Stimulated activated CD4-positive, alpha-beta T cell treated with anti-CD3 and anti-CD28 coated beads, Interleukin-4, amount 100 ng/mL, for 4 hours (primary cell): ENCODE measurements at regions not wholly inside any gene's neighbourhood (a gene's known extent, or its start where the extent isn't known, plus 50 kb on each side); places are given as distances from the start of the nearest gene placed in this dataset.

ENCODE experiments used
- DNase-seq, 2 experiments: peaks; one replicate each; pipeline ENCODE4 v3.0.0-alpha.2; 2020

DNA sequence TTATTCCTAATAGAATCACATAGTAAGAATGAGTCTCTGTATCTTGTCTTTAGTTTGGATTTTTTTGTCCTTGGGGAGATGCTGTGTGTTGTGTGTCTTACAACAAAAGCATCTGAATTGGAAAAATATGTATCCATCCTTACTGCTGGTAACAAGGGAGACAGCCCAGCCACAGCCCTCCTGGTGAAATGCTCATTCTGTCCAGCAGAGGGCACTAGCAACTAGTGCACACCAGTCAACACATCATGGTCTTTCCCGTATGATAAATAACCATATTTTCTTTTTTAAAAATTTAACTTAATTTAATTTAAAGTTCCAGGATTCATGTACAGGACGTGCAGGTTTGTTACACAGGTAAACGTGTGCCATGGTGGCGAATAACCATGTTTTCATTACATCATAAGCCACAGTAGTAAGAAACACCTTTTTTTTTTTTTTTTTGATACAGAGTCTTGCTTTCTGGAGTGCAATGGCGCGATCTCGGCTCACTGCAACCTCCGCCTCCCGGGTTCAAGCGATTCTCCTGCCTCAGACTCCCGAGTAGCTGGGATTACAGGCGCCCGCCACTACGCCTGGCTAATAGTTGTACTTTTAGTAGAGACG is 245.1 kb downstream of the PTBP2 start:
- peak; percentile 52 to 63 for DNase-seq

GRCh38 chr1:96967311-96967710 is 245.7 kb downstream of the PTBP2 start:
- no peak for DNase-seq

DNA sequence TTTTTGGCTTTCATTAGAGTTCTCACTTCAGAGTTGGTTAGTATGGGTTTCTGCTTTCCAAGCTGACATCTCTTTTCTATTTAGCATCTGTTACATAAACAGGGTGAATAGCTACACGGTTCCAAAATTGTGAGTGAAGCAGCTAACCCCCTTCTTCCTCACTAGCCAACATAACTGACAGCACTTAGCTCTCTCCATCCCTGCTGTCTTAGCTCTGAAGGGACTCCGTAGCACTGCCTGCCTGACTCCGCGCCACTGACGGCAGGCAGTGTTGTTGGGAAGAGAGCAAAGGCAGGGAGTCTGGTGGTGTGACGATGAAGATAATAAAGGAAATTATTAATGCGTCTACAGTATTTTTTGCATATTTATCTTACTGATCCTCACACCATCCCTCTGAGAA is 247.0 kb downstream of the PTBP2 start:
- no peak for DNase-seq

DNA sequence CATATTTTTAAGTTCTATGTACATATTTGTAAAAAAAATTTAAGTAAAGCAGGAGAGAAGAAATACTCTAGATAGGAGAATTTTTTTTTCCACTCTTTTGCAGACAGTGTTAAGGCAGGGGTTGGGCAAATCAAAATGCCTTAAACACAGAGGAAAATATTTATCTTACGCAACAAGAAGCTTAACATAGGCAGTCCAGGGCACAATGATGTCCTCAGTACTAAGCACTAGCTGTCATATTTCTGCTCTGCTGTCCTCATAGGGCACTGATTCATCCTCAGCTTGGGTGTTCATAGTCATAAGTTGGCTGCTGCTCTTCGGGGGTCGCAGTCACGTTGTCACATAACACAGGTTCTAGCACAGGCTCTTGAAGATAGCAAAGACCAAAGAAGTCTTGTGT is 247.4 kb downstream of the PTBP2 start:
- no peak for DNase-seq

DNA sequence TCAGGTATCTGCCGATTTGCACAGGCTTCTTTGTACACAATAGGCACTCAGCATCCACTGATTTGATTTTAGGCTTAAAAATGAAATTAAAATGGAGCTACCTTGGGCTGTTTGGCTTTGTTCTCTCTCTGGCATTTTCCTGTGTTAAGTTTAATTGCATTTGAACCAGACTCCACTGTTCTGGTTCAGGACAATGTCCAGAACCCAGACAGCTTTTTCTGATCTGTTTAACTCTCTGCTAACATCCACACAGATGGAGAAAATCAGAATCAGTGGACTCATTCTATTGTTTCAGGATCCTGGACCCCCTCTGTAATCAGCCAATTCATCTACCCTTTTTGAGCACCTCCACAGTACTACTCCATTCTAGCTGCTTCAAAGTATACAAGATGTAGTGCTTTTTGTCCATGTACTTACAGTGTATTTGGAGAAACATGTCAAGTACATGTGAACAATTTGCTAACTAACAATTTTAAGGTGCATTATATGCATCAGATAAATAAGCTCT is 248.1 kb downstream of the PTBP2 start:
- DNase-seq = no peak

DNA sequence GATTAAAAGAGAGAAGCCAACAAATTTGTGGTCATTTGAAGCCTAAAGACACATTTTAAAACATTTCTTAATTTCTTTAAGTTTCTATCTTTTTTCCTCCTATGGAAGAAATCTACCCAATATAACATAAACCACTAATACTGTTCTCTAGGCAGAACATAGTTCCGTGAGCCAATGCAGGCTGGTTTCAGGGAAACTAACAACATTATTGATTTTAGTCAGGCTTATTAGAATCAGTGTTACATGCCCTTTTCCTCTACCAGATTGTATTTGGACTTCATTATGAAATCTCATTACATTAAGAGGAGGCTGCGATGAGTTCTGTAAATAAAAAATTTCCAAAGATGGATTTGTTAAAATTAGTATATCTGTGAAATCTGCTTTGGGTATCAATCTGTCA is 249.9 kb downstream of the PTBP2 start:
- DNase-seq = no peak

DNA sequence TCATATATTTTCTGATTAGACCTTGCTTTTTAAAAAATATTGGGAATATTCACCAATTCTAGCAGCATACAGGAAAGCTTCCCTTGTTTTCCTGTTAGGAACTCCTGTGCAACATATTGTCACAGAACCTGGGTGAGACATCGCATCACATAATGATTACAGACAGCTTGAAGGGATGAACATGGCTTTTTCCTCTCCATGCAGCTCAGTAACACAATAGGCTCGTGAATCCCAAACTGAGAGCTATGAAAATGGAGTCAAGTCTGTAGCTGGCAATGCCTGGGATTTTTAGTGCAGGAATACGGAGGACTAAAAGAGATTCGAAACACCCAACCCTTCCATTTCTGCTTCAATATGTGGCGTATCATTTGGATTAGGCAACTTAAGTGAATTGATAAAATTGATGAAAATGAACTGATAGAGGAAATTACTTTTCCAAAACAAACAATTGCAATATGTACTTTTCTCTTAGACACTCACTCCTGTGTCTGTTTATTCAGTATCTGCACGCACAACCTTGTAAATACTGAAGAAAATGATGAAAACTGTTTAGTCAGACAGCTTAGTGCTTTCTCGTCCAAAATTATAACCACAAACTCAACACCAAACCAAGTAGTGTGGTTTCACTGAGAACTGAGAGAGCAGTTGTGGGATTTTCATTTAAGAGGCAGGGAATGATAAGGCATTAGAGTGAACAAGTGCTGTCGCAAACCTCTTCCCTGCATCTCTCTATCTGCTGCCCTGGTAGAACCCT is 250.4 kb downstream of the PTBP2 start:
- no peak for DNase-seq

DNA sequence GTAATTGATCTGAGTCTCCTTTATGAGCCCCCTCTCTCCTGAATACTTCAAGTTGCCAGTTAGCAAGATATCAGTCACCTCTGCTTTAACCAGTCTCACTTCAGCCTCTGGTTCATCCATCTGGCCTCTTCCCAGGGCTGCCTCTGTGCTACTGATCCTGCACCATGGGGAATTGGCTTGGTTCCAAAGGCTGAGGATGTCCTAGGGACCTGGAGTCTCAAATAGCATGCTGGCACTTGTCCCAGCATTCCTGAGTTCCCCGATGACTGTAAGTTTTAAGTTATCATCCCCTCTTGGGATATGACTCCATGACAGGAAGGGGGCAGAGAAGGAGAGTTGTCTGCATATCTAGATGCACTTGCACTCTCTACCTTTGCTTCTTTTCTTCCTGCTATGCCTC is 252.0 kb downstream of the PTBP2 start:
- no peak for DNase-seq

GRCh38 chr1:96978444-96978843 is 256.9 kb downstream of the PTBP2 start:
- no peak for DNase-seq

- no peak for DNase-seq
These were observed 257.3 kb downstream of the PTBP2 start for GRCh38 chr1:96978901-96979300.

GRCh38 chr1:96979304-96980268 is 258.0 kb downstream of the PTBP2 start:
- DNase-seq = no peak

DNA sequence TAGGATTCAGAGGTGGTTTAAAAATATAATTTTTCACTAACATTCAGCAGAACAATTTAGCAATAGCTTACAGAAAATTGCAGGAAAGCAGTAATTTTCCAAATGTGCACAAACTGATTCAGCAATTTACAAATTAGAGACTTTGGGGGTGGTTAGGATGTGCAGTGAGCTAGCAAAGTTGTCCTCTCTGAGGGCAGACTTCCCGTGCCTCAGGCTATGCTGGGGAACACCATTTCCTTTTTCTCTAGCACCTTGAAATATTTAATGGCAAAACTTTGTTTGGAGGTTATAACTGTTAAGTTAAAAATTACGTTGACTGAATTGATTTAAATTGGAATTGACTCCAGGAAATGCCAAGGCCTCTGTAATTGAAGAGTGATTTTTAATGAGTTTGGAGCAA is 258.9 kb downstream of the PTBP2 start:
- no peak for DNase-seq

- DNase-seq = no peak
These were observed 259.6 kb downstream of the PTBP2 start for GRCh38 chr1:96981181-96981580.

DNA sequence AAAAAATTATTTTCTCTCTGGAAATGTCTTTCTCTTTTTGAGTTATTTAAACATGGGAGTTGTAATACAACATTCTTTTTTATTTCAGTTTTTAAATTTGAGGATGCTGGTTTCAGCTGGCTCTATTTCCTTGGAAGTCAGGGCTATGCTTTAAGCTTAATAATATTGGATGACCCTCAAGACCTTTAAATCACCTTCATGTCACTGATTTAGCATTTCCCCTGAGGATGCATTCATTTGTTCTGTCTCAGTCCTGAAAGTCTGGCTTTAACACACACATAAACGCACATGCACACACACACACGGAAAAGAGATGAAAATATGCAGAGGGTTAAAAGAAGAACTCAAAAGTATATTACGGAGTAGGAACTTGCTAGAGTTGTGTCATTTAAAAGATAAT is 260.5 kb downstream of the PTBP2 start:
- DNase-seq = no peak

DNA sequence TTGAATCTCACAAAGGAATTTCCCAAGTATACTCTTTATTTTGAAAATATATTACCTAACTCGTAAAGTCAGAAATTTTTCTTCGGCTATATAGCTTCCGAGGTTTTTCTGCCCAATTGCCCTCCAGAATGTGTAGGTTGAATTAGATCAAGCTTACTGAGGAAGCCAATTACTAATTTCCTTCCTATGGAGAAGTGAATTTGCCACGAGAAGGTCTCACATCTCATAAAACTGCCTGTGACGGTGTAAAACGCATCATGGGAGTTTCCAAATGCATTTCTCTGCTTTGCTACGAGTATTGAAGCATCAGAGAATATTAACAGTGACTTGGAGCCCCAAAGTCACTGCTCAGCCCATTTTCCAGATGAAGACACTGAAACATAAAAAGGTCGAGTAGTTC is 262.3 kb downstream of the PTBP2 start:
- no peak for DNase-seq

DNA sequence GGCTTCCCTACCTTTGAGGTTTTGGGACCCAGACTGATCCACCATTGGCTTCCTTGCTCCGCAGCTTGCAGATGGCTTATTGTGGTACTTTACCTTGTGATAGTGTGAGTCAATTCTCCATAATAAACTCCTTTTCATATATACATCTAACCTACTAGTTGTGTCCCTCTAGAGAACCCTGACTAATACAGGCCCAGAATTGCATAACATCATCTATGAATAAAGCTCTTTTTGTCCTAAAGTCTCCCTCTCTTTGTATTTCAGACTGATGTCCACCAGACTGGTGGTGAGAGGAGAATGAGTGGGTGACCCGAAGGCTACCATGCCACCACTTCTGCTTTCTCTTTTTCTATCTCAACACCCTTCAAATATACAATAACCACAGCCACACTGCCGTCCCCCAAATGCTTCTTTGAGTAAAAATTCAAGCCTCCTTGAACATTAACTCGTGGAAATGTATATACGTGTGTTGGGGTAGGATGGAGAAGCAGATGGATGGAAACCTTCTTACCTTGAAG is 265.7 kb downstream of the PTBP2 start:
- DNase-seq = no peak

DNA sequence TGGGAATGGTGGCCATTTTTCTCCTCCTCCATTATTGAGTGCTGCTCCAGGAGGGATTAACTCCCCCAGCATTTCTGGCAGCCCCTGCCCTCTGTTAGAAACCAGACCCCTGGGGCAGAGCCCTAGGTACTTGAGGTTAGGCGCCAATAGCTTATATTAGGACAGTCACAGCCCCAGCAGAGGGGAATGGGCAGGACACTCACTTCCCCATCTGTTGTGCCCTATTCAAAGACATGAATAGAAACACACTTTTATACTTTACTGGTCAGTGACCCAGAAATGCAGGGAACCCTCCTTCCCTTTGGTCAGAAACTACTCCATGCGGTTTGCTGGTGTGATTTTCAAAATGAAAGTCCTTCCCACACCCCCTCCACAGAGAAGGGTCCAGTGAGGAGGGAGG is 267.7 kb downstream of the PTBP2 start:
- DNase-seq = no peak

- no peak for DNase-seq
These were observed 268.6 kb downstream of the PTBP2 start for GRCh38 chr1:96990136-96990535.

- no peak for DNase-seq
These were observed 269.7 kb downstream of the PTBP2 start for GRCh38 chr1:96991261-96991660.

DNA sequence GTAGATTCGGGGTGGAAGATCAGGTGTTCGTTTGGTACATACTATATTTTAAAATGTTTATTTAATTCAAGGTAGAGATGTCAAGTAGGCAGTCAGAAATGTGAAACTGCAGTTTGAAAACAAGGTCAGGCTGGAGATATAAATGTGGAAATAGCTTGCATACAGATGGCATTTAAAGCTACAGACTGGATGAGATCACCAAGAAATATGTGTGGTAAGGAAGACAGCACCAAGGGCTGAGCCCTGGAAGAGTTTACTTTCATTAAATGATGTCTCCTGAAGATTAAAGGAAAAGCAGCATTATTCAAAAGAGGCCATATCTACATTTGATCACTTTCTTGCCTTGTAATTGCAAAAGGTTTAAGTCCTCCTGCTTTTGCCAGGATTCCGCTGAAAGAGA is 271.3 kb downstream of the PTBP2 start:
- DNase-seq = no peak

DNA sequence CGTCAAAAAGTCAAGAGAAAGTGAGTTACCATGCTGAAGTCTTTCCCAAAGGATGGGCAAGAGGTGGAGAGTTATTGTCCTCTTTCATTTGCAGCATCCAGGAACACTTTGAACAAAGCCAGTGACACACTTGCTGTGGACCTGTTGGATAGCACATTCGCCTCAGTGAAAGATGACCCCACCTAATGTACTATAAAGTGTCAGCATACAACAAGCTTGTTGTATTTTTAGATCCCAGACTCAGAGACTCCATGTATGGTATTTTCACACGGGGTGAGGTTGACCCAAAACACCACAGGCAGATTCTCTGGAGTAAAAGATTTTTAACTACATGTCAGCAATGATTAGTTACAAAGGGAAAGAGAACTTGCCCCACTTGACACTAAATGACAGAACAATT is 273.8 kb downstream of the PTBP2 start:
- no peak for DNase-seq

DNA sequence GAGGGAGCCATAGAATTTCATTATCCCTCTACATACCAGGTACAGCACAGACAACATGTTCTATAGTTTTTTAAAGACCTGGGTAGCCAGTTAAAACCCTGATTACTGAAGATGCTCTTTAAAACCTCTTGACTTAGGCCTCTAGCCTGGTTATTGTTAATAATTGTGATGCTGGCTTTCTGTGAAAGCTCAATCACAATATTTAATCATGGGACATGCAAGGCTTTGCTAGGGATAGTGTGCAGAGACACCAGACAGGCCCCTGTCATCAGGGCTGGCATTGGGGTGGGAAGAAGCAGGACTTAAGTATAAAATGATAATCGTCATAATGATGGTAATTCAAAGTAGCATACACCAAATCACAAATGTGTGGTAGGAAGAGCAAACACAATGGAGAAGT is 274.4 kb downstream of the PTBP2 start:
- no peak for DNase-seq

DNA sequence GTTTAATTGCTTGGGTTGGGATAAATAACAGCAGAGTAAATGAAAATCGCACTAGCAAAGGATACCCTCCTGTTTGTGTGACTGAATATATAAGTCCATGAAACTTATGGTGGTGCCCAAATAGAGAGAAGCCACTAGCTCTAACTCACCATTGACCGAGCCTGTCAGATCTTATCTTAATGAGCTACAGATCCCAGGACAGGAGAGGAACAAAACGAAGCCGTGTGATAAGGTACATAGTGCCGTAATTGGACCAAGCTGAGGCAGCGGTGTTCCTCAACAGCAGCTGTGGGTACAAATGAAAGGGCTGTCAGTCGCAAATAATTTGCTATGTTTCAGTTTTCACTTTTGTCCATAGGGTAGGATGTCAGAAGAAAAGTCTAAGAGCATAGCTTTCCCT is 276.1 kb downstream of the PTBP2 start:
- no peak for DNase-seq
